AG04449 (cell line): ENCODE measurements at regions not wholly inside any gene's neighbourhood (a gene's known extent, or its start where the extent isn't known, plus 50 kb on each side); places are given as distances from the start of the nearest gene placed in this dataset.

Experiments
- CTCF ChIA-PET: fragments of 350-600 bp; formaldehyde crosslinking; extraction: SDS; loops from one replicate; lab custom pipeline; 2021; ENCODE audit warnings: antibody characterized with exemption; lab: Yijun Ruan, JAX
- POLR2A ChIA-PET: fragments of 400-600, 350-600 bp; formaldehyde crosslinking; extraction: SDS; loops from one replicate; lab custom pipeline; 2020; ENCODE audit warnings: antibody characterized with exemption, inconsistent platforms; lab: Yijun Ruan, JAX
- DNase-seq: peaks from one replicate; pipeline ENCODE4 v3.0.0-alpha.2; 2010; ENCODE audit warnings: low read depth, low spot score
- H3K4me3 ChIP-seq: 2 replicates; pipeline ENCODE4 v1.5.1; 2011; ENCODE audit warnings: low read depth, mild to moderate bottlenecking, control low read depth, low read length
- CTCF ChIP-seq: IDR thresholded peaks from one replicate; pipeline ENCODE4 v1.5.1; 2011; ENCODE audit warnings: mild to moderate bottlenecking, moderate library complexity, low read length, control low read depth, inconsistent platforms; ENCODE audit not compliant: insufficient read depth; ENCODE audit errors: missing control alignments

- TF ChIP-seq CTCF, result no peak
- no peak overlapping the region for H3K4me3 ChIP-seq
- ChIA-PET POLR2A (no interaction called here), CTCF (no interaction called here)
- no peak for DNase-seq
Measured at GRCh38 chr13:34452831-34453230, 489.2 kb upstream of the NBEA start.

GRCh38 chr13:34458756-34459715 lies 483.0 kb upstream of the NBEA start:
- no peak overlapping the region for H3K4me3 ChIP-seq
- POLR2A ChIA-PET, result no interaction called here
- no peak for TF ChIP-seq CTCF
- DNase-seq, result no peak
- CTCF ChIA-PET, result no interaction called here

GRCh38 chr13:34459856-34460255 lies 482.2 kb upstream of the NBEA start:
- POLR2A ChIA-PET, result no interaction called here
- no peak overlapping the region for H3K4me3 ChIP-seq
- CTCF ChIA-PET, result no interaction called here
- no peak for DNase-seq
- TF ChIP-seq CTCF, result no peak

- no peak for TF ChIP-seq CTCF
- ChIA-PET CTCF (no interaction called here), POLR2A (no interaction called here)
- DNase-seq, result no peak
- H3K4me3 ChIP-seq, result no peak overlapping the region
Measured at GRCh38 chr13:34462843-34463242, 479.2 kb upstream of the NBEA start.

- TF ChIP-seq CTCF, result no peak
- ChIA-PET CTCF (no interaction called here), POLR2A (no interaction called here)
- H3K4me3 ChIP-seq, result no peak overlapping the region
- no peak for DNase-seq
Measured at GRCh38 chr13:34464011-34464410, 478.1 kb upstream of the NBEA start.

- no peak for DNase-seq
- no peak for TF ChIP-seq CTCF
- CTCF ChIA-PET, result no interaction called here
- no peak overlapping the region for H3K4me3 ChIP-seq
- POLR2A ChIA-PET, result no interaction called here
Measured at GRCh38 chr13:34465423-34465922, 476.6 kb upstream of the NBEA start.
